GM23338 (cell line): ENCODE measurements at regions not wholly inside any gene's neighbourhood (a gene's known extent, or its start where the extent isn't known, plus 50 kb on each side); places are given as distances from the start of the nearest gene placed in this dataset.

Source experiments
- ATAC-seq: fragments of 200-7000 bp; cut with Tn5 transposase; 3 replicates; pipeline ENCODE4 v1.9.1; 2020
- DNase-seq: peaks from one replicate; pipeline ENCODE4 v3.0.0-alpha.2; 2015; ENCODE audit warnings: low spot score
- H2AFZ ChIP-seq: fragments of 200-600 bp; sonication (generic); 2 replicates; pipeline ENCODE4 v1.8.0; 2016; ENCODE audit warnings: antibody characterized with exemption, mild to moderate bottlenecking, moderate library complexity
- H3F3A ChIP-seq: fragments of 200-600 bp; sonication (generic); replicated peaks from 2 replicates; pipeline ENCODE4 v1.8.0; 2017; ENCODE audit warnings: antibody characterized with exemption, mixed run types, low read depth
- H3K27ac ChIP-seq: fragments of 200-600 bp; sonication (generic); 2 replicates; pipeline ENCODE4 v1.6.1; 2016; ENCODE audit warnings: low read depth
- H3K27me3 ChIP-seq: fragments of 200-600 bp; sonication (generic); 2 replicates; pipeline ENCODE4 v1.8.0; 2016; ENCODE audit warnings: mild to moderate bottlenecking, mixed run types, moderate library complexity; ENCODE audit not compliant: insufficient read depth
- H3K36me3 ChIP-seq: fragments of 200-600 bp; sonication (generic); 2 replicates; pipeline ENCODE4 v1.8.0; 2016; ENCODE audit warnings: mild to moderate bottlenecking; ENCODE audit not compliant: insufficient read depth
- H3K4me1 ChIP-seq: fragments of 200-600 bp; sonication (generic); 2 replicates; pipeline ENCODE4 v1.8.0; 2016; ENCODE audit warnings: mild to moderate bottlenecking, moderate library complexity; ENCODE audit not compliant: insufficient read depth
- H3K4me2 ChIP-seq: fragments of 200-600 bp; sonication (generic); 2 replicates; pipeline ENCODE4 v1.7.1; 2017; ENCODE audit warnings: mixed run types
- H3K4me3 ChIP-seq: fragments of 200-600 bp; sonication (generic); 2 replicates; pipeline ENCODE4 v1.6.1; 2016; ENCODE audit warnings: mixed run types
- H3K79me2 ChIP-seq: fragments of 200-600 bp; sonication (generic); replicated peaks from 2 replicates; pipeline ENCODE4 v1.8.0; 2017; ENCODE audit warnings: mild to moderate bottlenecking; ENCODE audit not compliant: insufficient read depth
- H3K9me2 ChIP-seq: fragments of 200-600 bp; sonication (generic); 2 replicates; pipeline ENCODE4 v1.8.0; 2017; ENCODE audit not compliant: insufficient read depth
- H4K20me1 ChIP-seq: fragments of 200-600 bp; sonication (generic); replicated peaks from 2 replicates; pipeline ENCODE4 v1.8.0; 2017; ENCODE audit warnings: mild to moderate bottlenecking; ENCODE audit not compliant: insufficient read depth
- H3K27ac Mint-ChIP-seq: 2 replicates; pipeline ENCODE4 v1.8.0; 2020; ENCODE audit warnings: inconsistent platforms, mild to moderate bottlenecking, moderate library complexity, mixed read lengths
- H3K27me3 Mint-ChIP-seq: 3 replicates; pipeline ENCODE4 v1.8.0; 2022; ENCODE audit warnings: low read depth, mild to moderate bottlenecking, moderate library complexity, mixed read lengths, inconsistent platforms; ENCODE audit not compliant: insufficient read depth, poor library complexity
- H3K36me3 Mint-ChIP-seq: 3 replicates; pipeline ENCODE4 v1.8.0; 2021; ENCODE audit warnings: low read depth, mild to moderate bottlenecking, inconsistent platforms, moderate library complexity, mixed read lengths
- H3K4me1 Mint-ChIP-seq: 3 replicates; pipeline ENCODE4 v1.8.0; 2020; ENCODE audit warnings: mild to moderate bottlenecking, inconsistent platforms, mixed read lengths
- H3K4me3 Mint-ChIP-seq: 3 replicates; pipeline ENCODE4 v1.8.0; 2021; ENCODE audit warnings: moderate library complexity, mild to moderate bottlenecking, inconsistent platforms, mixed read lengths
- H3K9me3 Mint-ChIP-seq: 3 replicates; pipeline ENCODE4 v1.8.0; 2020; ENCODE audit warnings: moderate library complexity, mild to moderate bottlenecking, inconsistent platforms, mixed read lengths
- CREB1 ChIP-seq: fragments of 250-450 bp; sonication (Bioruptor Pico); IDR thresholded peaks from 2 replicates; pipeline ENCODE4 v1.5.0; 2020; ENCODE audit warnings: low read depth, mild to moderate bottlenecking, moderate library complexity
- CTCF ChIP-seq, 2 experiments: fragments of 200-600 bp in 1 of 2; sonication (generic) in 1 of 2; conservative IDR thresholded peaks; 2 replicates each; pipeline versions ENCODE4 v1.5.1 to v1.6.1; 2016 to 2017; ENCODE audit warnings: antibody characterized with exemption in 2 of 2, low read depth in 2 of 2, mild to moderate bottlenecking in 2 of 2, moderate library complexity in 1 of 2
- ETS1 ChIP-seq: IDR thresholded peaks from 2 replicates; pipeline ENCODE4 v1.6.1; 2016; ENCODE audit warnings: antibody characterized with exemption
- EZH2 ChIP-seq: fragments of 200-600 bp; sonication (generic); IDR thresholded peaks from one replicate; pipeline ENCODE4 v1.8.0; 2017; ENCODE audit warnings: antibody characterized with exemption, mild to moderate bottlenecking, low read depth; ENCODE audit not compliant: unreplicated experiment
- EZH2phosphoT487 ChIP-seq: fragments of 200-600 bp; sonication (generic); IDR thresholded peaks from one replicate; pipeline ENCODE4 v1.8.1; 2018; ENCODE audit warnings: antibody characterized with exemption; ENCODE audit not compliant: unreplicated experiment
- JUNB ChIP-seq: IDR thresholded peaks from one replicate; pipeline ENCODE4 v1.6.1; 2016; ENCODE audit warnings: antibody characterized with exemption; ENCODE audit not compliant: unreplicated experiment
- NANOG ChIP-seq: IDR thresholded peaks from 2 replicates; pipeline ENCODE4 v1.6.1; 2016; ENCODE audit warnings: antibody characterized with exemption, borderline replicate concordance
- POLR2AphosphoS5 ChIP-seq: IDR thresholded peaks from 2 replicates; pipeline ENCODE4 v1.6.1; 2016; ENCODE audit warnings: antibody characterized with exemption, low read depth
- REST ChIP-seq: IDR thresholded peaks from one replicate; pipeline ENCODE4 v1.6.1; 2018; ENCODE audit warnings: antibody characterized with exemption; ENCODE audit not compliant: unreplicated experiment
- STAT1 ChIP-seq: IDR thresholded peaks from one replicate; pipeline ENCODE4 v1.6.1; 2016; ENCODE audit warnings: antibody characterized with exemption; ENCODE audit not compliant: unreplicated experiment
- ZNF114 ChIP-seq: fragments of 250-450 bp; sonication (Bioruptor Pico); IDR thresholded peaks from 2 replicates; pipeline ENCODE4 v1.5.0; 2020; ENCODE audit warnings: mild to moderate bottlenecking, moderate library complexity
- ZNF331 ChIP-seq: fragments of 250-450 bp; sonication (Bioruptor Pico); IDR thresholded peaks from 2 replicates; pipeline ENCODE4 v1.5.0; 2020; ENCODE audit warnings: low read depth, mild to moderate bottlenecking, moderate library complexity

- H3K4me3 Mint-ChIP-seq = no peak overlapping the region
- Histone ChIP-seq H3F3A (no peaks in the 10 kb centered on the region), H3K4me1 (peaks cover 9% of the 10 kb centered on the region), H3K9me2 (peaks cover 2% of the 10 kb centered on the region; the same call in 1 of the 2 replicates), H3K36me3 (no peaks in the 10 kb centered on the region), H4K20me1 (no peaks in the 10 kb centered on the region), H2AFZ (no peak overlapping the region), H3K4me3 (no peak overlapping the region), H3K4me2 (no peak overlapping the region), H3K79me2 (no peaks in the 10 kb centered on the region), H3K27ac (no peak overlapping the region), H3K27me3 (no peaks in the 10 kb centered on the region)
- DNase-seq (no peak), ATAC-seq (no peak)
- H3K9me3 Mint-ChIP-seq = no peaks in the 10 kb centered on the region
- peaks cover 8% of the 10 kb centered on the region; the same call in 2 of the 3 replicates for H3K4me1 Mint-ChIP-seq
- H3K36me3 Mint-ChIP-seq = no peaks in the 10 kb centered on the region
- no peaks in the 10 kb centered on the region for H3K27me3 Mint-ChIP-seq
- no peak overlapping the region for H3K27ac Mint-ChIP-seq
- TF ChIP-seq CREB1 (no peak), EZH2 (no peak), STAT1 (no peak), NANOG (no peak), ZNF331 (CRISPR knock-in tag) (no peak), ETS1 (no peak), ZNF114 (CRISPR knock-in tag) (no peak), CTCF (conservative IDR thresholded peaks at IDR 0.05; ENCODE audit: low read depth in 2 of 2) (no peak), REST (no peak), POLR2AphosphoS5 (no peak), EZH2phosphoT487 (no peak), JUNB (no peak)
These were observed 1094.4 kb downstream of the BCL11B start for GRCh38 chr14:98177551-98177950.
